ENCODE measurements at regions not wholly inside any gene's neighbourhood (a gene's known extent, or its start where the extent isn't known, plus 50 kb on each side); places are given as distances from the start of the nearest gene placed in this dataset.

GRCh38 chr4:111014537-111014936 lies 391.7 kb upstream of the PITX2 start (continued):
- no peak for TF ChIP-seq MAX (IDR thresholded peaks at IDR 0.05)

GRCh38 chr4:111016416-111016815 lies 393.5 kb upstream of the PITX2 start:
- CTCF ChIA-PET: no interaction called here
- H3K4me3 ChIP-seq: no peak overlapping the region
- POLR2A ChIA-PET: no interaction called here
- H3K9me3 ChIP-seq: no peaks in the 10 kb centered on the region
- FAIRE-seq: no peak
- DNase-seq (ENCODE audit: low read depth in 1 of 2, low spot score in 1 of 2): no peak
- H3K4me2 ChIP-seq: no peak overlapping the region
- H3K27ac ChIP-seq: no peak overlapping the region
- TF ChIP-seq POLR2AphosphoS2 (conservative IDR thresholded peaks at IDR 0.05; ENCODE audit: low read length) (no peak), HOXB5 (CRISPR knock-in tag; IDR thresholded peaks at IDR 0.05) (no peak), ZC3H11A (IDR thresholded peaks at IDR 0.05) (no peak), EHF (CRISPR knock-in tag; IDR thresholded peaks at IDR 0.05) (no peak), KDM1A (IDR thresholded peaks at IDR 0.05; ENCODE audit: low read depth) (no peak), MYC (IDR thresholded peaks at IDR 0.05; ENCODE audit: borderline replicate concordance, low read length) (no peak), MAX (IDR thresholded peaks at IDR 0.05) (no peak), RNF2 (IDR thresholded peaks at IDR 0.05; ENCODE audit: borderline replicate concordance, low read depth) (no peak), E2F6 (IDR thresholded peaks at IDR 0.05; ENCODE audit: borderline replicate concordance, low read depth) (no peak), CBX8 (IDR thresholded peaks at IDR 0.05) (no peak), POLR2A (IDR thresholded peaks at IDR 0.05; ENCODE audit: low read length) (no peak), NR3C1 (IDR thresholded peaks at IDR 0.05) (no peak), MAFK (IDR thresholded peaks at IDR 0.05; ENCODE audit: partially characterized antibody) (no peak), BCL3 (IDR thresholded peaks at IDR 0.05) (no peak), REST (IDR thresholded peaks at IDR 0.05) (no peak), HEYL (CRISPR knock-in tag; IDR thresholded peaks at IDR 0.05) (no peak), RFX5 (IDR thresholded peaks at IDR 0.05) (no peak)
- no peak for ATAC-seq
- no peaks in the 10 kb centered on the region for H3K4me1 ChIP-seq

- no peak for ATAC-seq
- WGBS (ENCODE audit: missing lambda C conversion rate): 28% methylated on average over 4 of the region's 4 CpGs
- Histone ChIP-seq H3K4me3 (no peak overlapping the region), H3K4me2 (no peak overlapping the region), H3K4me1 (no peaks in the 10 kb centered on the region), H3K9me3 (no peaks in the 10 kb centered on the region), H3K27ac (no peak overlapping the region)
- FAIRE-seq: no peak
- ChIA-PET CTCF (no interaction called here), POLR2A (no interaction called here)
- TF ChIP-seq EHMT2 (IDR thresholded peaks at IDR 0.05; ENCODE audit: low read depth): no peak
- TF ChIP-seq HDAC2 (IDR thresholded peaks at IDR 0.05): no peak
- TF ChIP-seq HES2 (IDR thresholded peaks at IDR 0.05): no peak
- TF ChIP-seq USF2 (IDR thresholded peaks at IDR 0.05): no peak
- TF ChIP-seq NPAS2 (CRISPR knock-in tag; IDR thresholded peaks at IDR 0.05; ENCODE audit: borderline replicate concordance): no peak
- TF ChIP-seq FOXS1 (CRISPR knock-in tag; IDR thresholded peaks at IDR 0.05): no peak
- no peak for TF ChIP-seq ESRRA (IDR thresholded peaks at IDR 0.05; ENCODE audit: borderline replicate concordance, low read length)
- TF ChIP-seq MAFK (IDR thresholded peaks at IDR 0.05; ENCODE audit: partially characterized antibody): no peak
- TF ChIP-seq ATOH8 (CRISPR knock-in tag; IDR thresholded peaks at IDR 0.05; ENCODE audit: low read depth): no peak
- TF ChIP-seq NFE2L2 (conservative IDR thresholded peaks at IDR 0.05; ENCODE audit: low read length): no peak
- no peak for TF ChIP-seq CTCF (IDR thresholded peaks at IDR 0.05)
- DNase-seq (ENCODE audit: low read depth in 1 of 2, low spot score in 1 of 2): no peak
These were observed 395.3 kb upstream of the PITX2 start for GRCh38 chr4:111018216-111018615.
